Progenitor cell of endocrine pancreas (in vitro differentiated cells): ENCODE measurements at regions not wholly inside any gene's neighbourhood (a gene's known extent, or its start where the extent isn't known, plus 50 kb on each side); places are given as distances from the start of the nearest gene placed in this dataset.

Experiments used
- DNase-seq: peaks from one replicate; pipeline ENCODE4 v3.0.0; 2021; ENCODE audit warnings: low spot score; ENCODE audit not compliant: unreplicated experiment
- H3K27ac Mint-ChIP-seq: 2 replicates; pipeline ENCODE4 v1.8.0; 2021; ENCODE audit warnings: mild to moderate bottlenecking, moderate library complexity, mixed read lengths
- H3K27me3 Mint-ChIP-seq: 2 replicates; pipeline ENCODE4 v1.8.0; 2021; ENCODE audit warnings: mixed read lengths
- H3K36me3 Mint-ChIP-seq: 2 replicates; pipeline ENCODE4 v1.8.0; 2022; ENCODE audit warnings: mixed read lengths; ENCODE audit not compliant: insufficient read depth
- H3K4me1 Mint-ChIP-seq: 2 replicates; pipeline ENCODE4 v1.8.0; 2021; ENCODE audit warnings: low read depth, mixed read lengths
- H3K4me3 Mint-ChIP-seq: 2 replicates; pipeline ENCODE4 v1.8.0; 2021; ENCODE audit warnings: low read depth, mild to moderate bottlenecking, moderate library complexity, mixed read lengths
- H3K9me3 Mint-ChIP-seq: 2 replicates; pipeline ENCODE4 v1.8.0; 2021; ENCODE audit warnings: low read depth, mixed read lengths
- TF ChIP-seq, protein P1 (sequence below): fragments of 200-600 bp; sonication (generic); IDR thresholded peaks from one replicate; pipeline ENCODE4 v1.5.0; 2021; ENCODE audit warnings: antibody characterized with exemption, mild to moderate bottlenecking; ENCODE audit not compliant: unreplicated experiment

DNA sequence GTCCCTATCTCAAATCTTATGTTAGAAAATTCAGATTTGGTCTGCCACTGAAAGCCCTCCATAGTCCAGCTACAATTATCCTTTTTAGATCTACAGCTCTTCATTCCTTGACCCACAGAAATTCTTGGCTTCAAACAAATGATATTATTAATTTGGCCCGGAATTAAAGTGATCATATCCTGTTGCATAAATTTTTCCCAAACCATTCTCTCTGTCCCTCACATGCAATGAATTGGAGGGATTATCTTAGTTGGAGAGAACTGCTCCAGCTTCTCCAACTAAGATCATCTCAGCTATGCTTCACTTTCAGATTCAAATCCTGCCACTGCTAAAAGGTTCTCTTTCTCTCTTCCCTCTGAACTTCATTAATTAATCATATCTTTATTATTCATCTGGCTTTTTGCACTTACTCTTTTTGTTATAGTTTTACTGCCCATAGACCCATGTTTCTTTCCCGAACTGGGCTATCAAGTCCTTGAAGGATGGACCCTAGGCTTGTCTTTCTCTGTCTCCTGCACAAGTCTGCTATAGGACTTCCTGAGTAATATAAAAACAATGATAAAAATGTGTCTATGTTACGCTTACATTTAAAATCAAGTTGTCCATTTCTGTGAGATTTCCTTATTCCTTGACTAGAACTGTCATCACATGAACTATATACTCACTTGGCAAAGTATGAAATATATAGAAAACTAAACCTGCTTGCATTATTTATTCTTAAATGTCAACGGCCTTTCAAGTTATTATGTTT lies 493.9 kb upstream of the MARCKS start:
- DNase-seq: no peak
- Mint-ChIP-seq H3K27me3 (no peaks in the 10 kb centered on the region), H3K4me1 (peaks cover 35% of the 10 kb centered on the region), H3K9me3 (no peaks in the 10 kb centered on the region), H3K27ac (peak overlapping the region; percentile 73), H3K4me3 (no peak overlapping the region), H3K36me3 (no peaks in the 10 kb centered on the region)
- TF ChIP-seq, protein P1, sequence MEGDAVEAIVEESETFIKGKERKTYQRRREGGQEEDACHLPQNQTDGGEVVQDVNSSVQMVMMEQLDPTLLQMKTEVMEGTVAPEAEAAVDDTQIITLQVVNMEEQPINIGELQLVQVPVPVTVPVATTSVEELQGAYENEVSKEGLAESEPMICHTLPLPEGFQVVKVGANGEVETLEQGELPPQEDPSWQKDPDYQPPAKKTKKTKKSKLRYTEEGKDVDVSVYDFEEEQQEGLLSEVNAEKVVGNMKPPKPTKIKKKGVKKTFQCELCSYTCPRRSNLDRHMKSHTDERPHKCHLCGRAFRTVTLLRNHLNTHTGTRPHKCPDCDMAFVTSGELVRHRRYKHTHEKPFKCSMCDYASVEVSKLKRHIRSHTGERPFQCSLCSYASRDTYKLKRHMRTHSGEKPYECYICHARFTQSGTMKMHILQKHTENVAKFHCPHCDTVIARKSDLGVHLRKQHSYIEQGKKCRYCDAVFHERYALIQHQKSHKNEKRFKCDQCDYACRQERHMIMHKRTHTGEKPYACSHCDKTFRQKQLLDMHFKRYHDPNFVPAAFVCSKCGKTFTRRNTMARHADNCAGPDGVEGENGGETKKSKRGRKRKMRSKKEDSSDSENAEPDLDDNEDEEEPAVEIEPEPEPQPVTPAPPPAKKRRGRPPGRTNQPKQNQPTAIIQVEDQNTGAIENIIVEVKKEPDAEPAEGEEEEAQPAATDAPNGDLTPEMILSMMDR: no peak

GRCh38 chr6:113363866-113364265 lies 493.3 kb upstream of the MARCKS start:
- Mint-ChIP-seq H3K27me3 (no peaks in the 10 kb centered on the region), H3K9me3 (no peaks in the 10 kb centered on the region), H3K36me3 (no peaks in the 10 kb centered on the region), H3K4me1 (peaks cover 34% of the 10 kb centered on the region), H3K4me3 (no peak overlapping the region), H3K27ac (no peak overlapping the region)
- DNase-seq: no peak
- TF ChIP-seq, protein P1: no peak

DNA sequence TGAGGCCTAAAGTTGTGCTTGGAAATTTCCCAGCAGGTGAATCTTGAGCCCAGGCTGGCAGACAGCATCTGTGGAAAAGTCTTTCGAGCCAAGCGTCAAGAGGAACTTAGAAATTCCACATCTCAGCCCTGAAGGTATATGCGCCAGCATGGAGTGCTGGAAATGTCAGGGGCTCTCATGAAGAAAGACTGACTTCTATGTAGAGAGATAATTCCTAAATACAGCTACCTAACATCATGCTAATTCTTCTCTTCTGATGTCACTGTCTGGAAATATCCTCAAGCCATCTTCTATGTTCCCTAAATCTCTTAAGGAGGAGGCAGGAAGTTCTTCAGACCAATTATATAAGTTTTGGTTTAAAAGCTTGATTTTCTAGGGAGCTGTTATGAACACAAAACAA lies 492.4 kb upstream of the MARCKS start:
- Mint-ChIP-seq H3K4me3 (no peak overlapping the region), H3K4me1 (peaks cover 28% of the 10 kb centered on the region), H3K27me3 (no peaks in the 10 kb centered on the region), H3K9me3 (no peaks in the 10 kb centered on the region), H3K27ac (no peak overlapping the region), H3K36me3 (no peaks in the 10 kb centered on the region)
- DNase-seq: no peak
- TF ChIP-seq, protein P1: no peak

GRCh38 chr6:113365191-113365590 lies 492.0 kb upstream of the MARCKS start:
- Mint-ChIP-seq H3K36me3 (no peaks in the 10 kb centered on the region), H3K9me3 (no peaks in the 10 kb centered on the region), H3K27ac (no peak overlapping the region), H3K4me3 (no peak overlapping the region), H3K4me1 (peaks cover 24% of the 10 kb centered on the region), H3K27me3 (no peaks in the 10 kb centered on the region)
- DNase-seq: no peak
- TF ChIP-seq, protein P1: no peak

- H3K4me3 Mint-ChIP-seq: no peak overlapping the region
- H3K27ac Mint-ChIP-seq: no peak overlapping the region
- no peaks in the 10 kb centered on the region for H3K9me3 Mint-ChIP-seq
- H3K27me3 Mint-ChIP-seq: no peaks in the 10 kb centered on the region
- DNase-seq: no peak
- H3K4me1 Mint-ChIP-seq: peaks cover 17% of the 10 kb centered on the region
- no peaks in the 10 kb centered on the region for H3K36me3 Mint-ChIP-seq
- TF ChIP-seq, protein P1: no peak
Measured at GRCh38 chr6:113366505-113366904, 490.6 kb upstream of the MARCKS start.
